ENCODE measurements at regions not wholly inside any gene's neighbourhood (a gene's known extent, or its start where the extent isn't known, plus 50 kb on each side); places are given as distances from the start of the nearest gene placed in this dataset.
"Not testable (repeated sequence)": the region's sequence is repeated elsewhere in the genome, so short reads cannot be mapped to it uniquely, and the experiment has no call there.

- DNase-seq = no peak
- H3K4me3 Mint-ChIP-seq = no peak overlapping the region
Measured at GRCh38 chr7:65554-65953, 126.8 kb upstream of the FAM20C start.

GRCh38 chr7:66296-66695, 126.1 kb upstream of the FAM20C start:
- ATAC-seq = no peak
- Mint-ChIP-seq H3K4me3 (no peak overlapping the region), H3K27ac (no peak overlapping the region), H3K27me3 (ENCODE audit: low read depth) (no peaks in the 10 kb centered on the region), H3K9me3 (ENCODE audit: insufficient read depth) (no peaks in the 10 kb centered on the region), H3K4me1 (ENCODE audit: low read depth) (no peaks in the 10 kb centered on the region), H3K36me3 (ENCODE audit: low read depth) (no peaks in the 10 kb centered on the region)
- POLR2A ChIA-PET = no interaction called here
- CTCF ChIA-PET = no interaction called here
- no peak for DNase-seq

More at GRCh38 chr7:65554-65953, 126.8 kb upstream of the FAM20C start:
- Mint-ChIP-seq H3K27ac (no peak overlapping the region), H3K36me3 (ENCODE audit: low read depth) (no peaks in the 10 kb centered on the region), H3K4me1 (ENCODE audit: low read depth) (no peaks in the 10 kb centered on the region), H3K27me3 (ENCODE audit: low read depth) (no peaks in the 10 kb centered on the region), H3K9me3 (ENCODE audit: insufficient read depth) (no peaks in the 10 kb centered on the region)
- no peak for ATAC-seq
- ChIA-PET POLR2A (no interaction called here), CTCF (no interaction called here)

- Mint-ChIP-seq H3K4me1 (ENCODE audit: low read depth) (no peaks in the 10 kb centered on the region), H3K27ac (no peak overlapping the region)
- DNase-seq = no peak
Measured at GRCh38 chr7:66741-67140, 125.6 kb upstream of the FAM20C start.

GRCh38 chr7:67661-68395, 124.5 kb upstream of the FAM20C start:
- no peak overlapping the region for H3K27ac Mint-ChIP-seq
- ATAC-seq (no peak), DNase-seq (no peak)
- no peaks in the 10 kb centered on the region for H3K9me3 Mint-ChIP-seq (ENCODE audit: insufficient read depth)
- H3K4me1 Mint-ChIP-seq (ENCODE audit: low read depth) = no peaks in the 10 kb centered on the region
- ChIA-PET POLR2A (no interaction called here), CTCF (no interaction called here)
- H3K4me3 Mint-ChIP-seq = no peak overlapping the region
- H3K27me3 Mint-ChIP-seq (ENCODE audit: low read depth) = no peaks in the 10 kb centered on the region
- no peaks in the 10 kb centered on the region for H3K36me3 Mint-ChIP-seq (ENCODE audit: low read depth)

More at GRCh38 chr7:66741-67140, 125.6 kb upstream of the FAM20C start:
- POLR2A ChIA-PET = no interaction called here
- CTCF ChIA-PET = no interaction called here
- Mint-ChIP-seq H3K4me3 (no peak overlapping the region), H3K36me3 (ENCODE audit: low read depth) (no peaks in the 10 kb centered on the region), H3K27me3 (ENCODE audit: low read depth) (no peaks in the 10 kb centered on the region), H3K9me3 (ENCODE audit: insufficient read depth) (no peaks in the 10 kb centered on the region)
- ATAC-seq = no peak

GRCh38 chr7:68629-69028, 123.7 kb upstream of the FAM20C start:
- H3K36me3 Mint-ChIP-seq (ENCODE audit: low read depth) = no peaks in the 10 kb centered on the region
- no peak overlapping the region for H3K4me3 Mint-ChIP-seq
- DNase-seq (no peak), ATAC-seq (no peak)
- H3K9me3 Mint-ChIP-seq (ENCODE audit: insufficient read depth) = no peaks in the 10 kb centered on the region
- POLR2A ChIA-PET = no interaction called here
- CTCF ChIA-PET = no interaction called here
- H3K4me1 Mint-ChIP-seq (ENCODE audit: low read depth) = no peaks in the 10 kb centered on the region
- H3K27me3 Mint-ChIP-seq (ENCODE audit: low read depth) = no peaks in the 10 kb centered on the region
- H3K27ac Mint-ChIP-seq = no peak overlapping the region

GRCh38 chr7:69052-69451, 123.3 kb upstream of the FAM20C start:
- DNase-seq; H3K36me3 Mint-ChIP-seq (ENCODE audit: low read depth); CTCF ChIA-PET; H3K4me3 Mint-ChIP-seq; POLR2A ChIA-PET; H3K9me3 Mint-ChIP-seq (ENCODE audit: insufficient read depth); H3K27ac Mint-ChIP-seq; ATAC-seq; H3K27me3 Mint-ChIP-seq (ENCODE audit: low read depth); H3K4me1 Mint-ChIP-seq (ENCODE audit: low read depth): not testable (repeated sequence)

GRCh38 chr7:69499-70123, 122.8 kb upstream of the FAM20C start:
- CTCF ChIA-PET; ATAC-seq; POLR2A ChIA-PET; H3K4me1 Mint-ChIP-seq (ENCODE audit: low read depth); H3K27ac Mint-ChIP-seq; H3K4me3 Mint-ChIP-seq; DNase-seq; H3K9me3 Mint-ChIP-seq (ENCODE audit: insufficient read depth); H3K36me3 Mint-ChIP-seq (ENCODE audit: low read depth); H3K27me3 Mint-ChIP-seq (ENCODE audit: low read depth): not testable (repeated sequence)

- H3K9me3 Mint-ChIP-seq (ENCODE audit: insufficient read depth); H3K27me3 Mint-ChIP-seq (ENCODE audit: low read depth); CTCF ChIA-PET; H3K4me3 Mint-ChIP-seq; H3K4me1 Mint-ChIP-seq (ENCODE audit: low read depth); ATAC-seq; POLR2A ChIA-PET; H3K27ac Mint-ChIP-seq; DNase-seq; H3K36me3 Mint-ChIP-seq (ENCODE audit: low read depth): not testable (repeated sequence)
Measured at GRCh38 chr7:70207-70606, 122.2 kb upstream of the FAM20C start.

GRCh38 chr7:70989-71388, 121.4 kb upstream of the FAM20C start:
- H3K27ac Mint-ChIP-seq; H3K4me1 Mint-ChIP-seq (ENCODE audit: low read depth); ATAC-seq; H3K9me3 Mint-ChIP-seq (ENCODE audit: insufficient read depth); H3K36me3 Mint-ChIP-seq (ENCODE audit: low read depth); POLR2A ChIA-PET; DNase-seq; H3K4me3 Mint-ChIP-seq; CTCF ChIA-PET; H3K27me3 Mint-ChIP-seq (ENCODE audit: low read depth): not testable (repeated sequence)

GRCh38 chr7:72266-73057, 119.9 kb upstream of the FAM20C start:
- H3K9me3 Mint-ChIP-seq (ENCODE audit: insufficient read depth); H3K4me1 Mint-ChIP-seq (ENCODE audit: low read depth); ATAC-seq; CTCF ChIA-PET; H3K27me3 Mint-ChIP-seq (ENCODE audit: low read depth); H3K4me3 Mint-ChIP-seq; H3K27ac Mint-ChIP-seq; DNase-seq; H3K36me3 Mint-ChIP-seq (ENCODE audit: low read depth): not testable (repeated sequence)
- POLR2A ChIA-PET = interaction anchor here (0.6 kb wide), 1 partner anchor 11 kb away, joined by 3 read pairs; no protein-coding TSS in a partner anchor

- H3K9me3 Mint-ChIP-seq (ENCODE audit: insufficient read depth); ATAC-seq; H3K27ac Mint-ChIP-seq; H3K36me3 Mint-ChIP-seq (ENCODE audit: low read depth); H3K4me1 Mint-ChIP-seq (ENCODE audit: low read depth); H3K4me3 Mint-ChIP-seq; DNase-seq; H3K27me3 Mint-ChIP-seq (ENCODE audit: low read depth); CTCF ChIA-PET: not testable (repeated sequence)
- POLR2A ChIA-PET = interaction anchor here (0.6 kb wide), 1 partner anchor 11 kb away, joined by 3 read pairs; no protein-coding TSS in a partner anchor
Measured at GRCh38 chr7:73058-73331, 119.4 kb upstream of the FAM20C start.

- DNase-seq; ATAC-seq; CTCF ChIA-PET; H3K27me3 Mint-ChIP-seq (ENCODE audit: low read depth); H3K36me3 Mint-ChIP-seq (ENCODE audit: low read depth); H3K9me3 Mint-ChIP-seq (ENCODE audit: insufficient read depth); POLR2A ChIA-PET; H3K27ac Mint-ChIP-seq; H3K4me1 Mint-ChIP-seq (ENCODE audit: low read depth); H3K4me3 Mint-ChIP-seq: not testable (repeated sequence)
Measured at GRCh38 chr7:74008-74540, 118.3 kb upstream of the FAM20C start.

All from activated CD8-positive, alpha-beta T cell treated with anti-CD3 and anti-CD28 coated beads, Interleukin-2, amount 10 ng/mL, durations not matched to agents 7 days and 5 days (primary cell).